Panc1 (cell line): ENCODE measurements at regions not wholly inside any gene's neighbourhood (a gene's known extent, or its start where the extent isn't known, plus 50 kb on each side); places are given as distances from the start of the nearest gene placed in this dataset.

Experiments
- ATAC-seq: fragments of 200-7000 bp; cut with Tn5 transposase; 2 replicates; pipeline ENCODE4 v1.9.1; 2020; ENCODE audit warnings: mild to moderate bottlenecking, moderate library complexity
- BruUV-seq: library from RNA; stranded (reverse); fragments of 400-500 nt; replicated peaks from 2 replicates; lab custom pipeline; 2021; lab: Mats Ljungman, UMichigan
- CTCF ChIA-PET: fragments of 300-600 bp; sonication (Branson Sonifier 250); formaldehyde crosslinking; loops from one replicate; lab custom pipeline; 2022; ENCODE audit warnings: antibody characterized with exemption; lab: Charles Lee
- POLR2A ChIA-PET: fragments of 300-600 bp; sonication (Branson Sonifier 250); formaldehyde crosslinking; loops from one replicate; lab custom pipeline; 2022; ENCODE audit warnings: antibody characterized with exemption; lab: Charles Lee
- DNase-seq: peaks from one replicate; pipeline ENCODE4 v3.0.0-alpha.2; 2010; ENCODE audit warnings: low read depth, low spot score
- H3K27ac ChIP-seq: 2 replicates; pipeline ENCODE4 v1.5.1; 2011; ENCODE audit warnings: mild to moderate bottlenecking, low read length, inconsistent platforms
- H3K27me3 ChIP-seq: fragments of 200-500 bp; sonication (Bioruptor generic); 2 replicates; pipeline ENCODE4 v1.6.0; 2014; ENCODE audit warnings: low read length, inconsistent platforms; ENCODE audit not compliant: control insufficient read depth, insufficient read depth
- H3K36me3 ChIP-seq: fragments of 200-500 bp; sonication (Bioruptor generic); 2 replicates; pipeline ENCODE4 v1.5.1; 2014; ENCODE audit warnings: inconsistent platforms, mild to moderate bottlenecking, low read length, moderate library complexity; ENCODE audit not compliant: control insufficient read depth, insufficient read depth
- H3K4me1 ChIP-seq: 2 replicates; pipeline ENCODE4 v1.5.1; 2011; ENCODE audit warnings: inconsistent platforms, mild to moderate bottlenecking, low read length, moderate library complexity; ENCODE audit not compliant: control insufficient read depth, insufficient read depth
- H3K4me3 ChIP-seq, 2 experiments: 2 replicates each; pipeline ENCODE4 v1.5.1; 2011 to 2012; ENCODE audit warnings: low read depth in 2 of 2, low read length in 2 of 2, mild to moderate bottlenecking in 2 of 2, inconsistent platforms in 1 of 2, moderate library complexity in 1 of 2
- H3K9me3 ChIP-seq: fragments of 200-500 bp; sonication (Bioruptor generic); 2 replicates; pipeline ENCODE4 v1.5.1; 2014; ENCODE audit warnings: low read depth, mild to moderate bottlenecking, inconsistent platforms, low read length, moderate library complexity; ENCODE audit not compliant: control insufficient read depth, insufficient read depth
- POLR2AphosphoS5 ChIP-seq: IDR thresholded peaks from 2 replicates; pipeline ENCODE4 v1.6.1; 2012; ENCODE audit warnings: mild to moderate bottlenecking, low read depth, low read length, moderate library complexity
- SIN3A ChIP-seq: IDR thresholded peaks from 2 replicates; pipeline ENCODE4 v1.6.1; 2012; ENCODE audit warnings: low read depth, mild to moderate bottlenecking, low read length, moderate library complexity, borderline replicate concordance; ENCODE audit not compliant: insufficient read depth
- TCF7L2 ChIP-seq: IDR thresholded peaks from 2 replicates; pipeline ENCODE4 v1.6.1; 2011; ENCODE audit warnings: mild to moderate bottlenecking, low read depth, low read length, inconsistent platforms
- in situ Hi-C: cut with HindIII; loops from 2 replicates; pipeline ENCODE4 v1.10.0; 2016; ENCODE audit warnings: low sequenced_read_pairs, low pct_unique_long_range_greater_than_20kb
- intact Hi-C: fragments of 100-400 bp; cut with micrococcal nuclease; formaldehyde crosslinking; loops from one replicate; pipeline ENCODE4 v1.10.0; 2022; ENCODE audit not compliant: unreplicated experiment
- TF ChIP-seq, protein P1 (sequence below): fragments of 450-650 bp; IDR thresholded peaks from 2 replicates; pipeline ENCODE4 v1.5.1; 2017; ENCODE audit warnings: mild to moderate bottlenecking
- TF ChIP-seq, protein P2 (sequence below), 2 experiments: IDR thresholded peaks; 2 replicates each; pipeline ENCODE4 v1.6.1; 2011 to 2012; ENCODE audit warnings: low read depth in 2 of 2, control low read depth in 1 of 2, low read length in 1 of 2, mild to moderate bottlenecking in 1 of 2, moderate library complexity in 1 of 2; ENCODE audit not compliant: insufficient read depth in 1 of 2

DNA sequence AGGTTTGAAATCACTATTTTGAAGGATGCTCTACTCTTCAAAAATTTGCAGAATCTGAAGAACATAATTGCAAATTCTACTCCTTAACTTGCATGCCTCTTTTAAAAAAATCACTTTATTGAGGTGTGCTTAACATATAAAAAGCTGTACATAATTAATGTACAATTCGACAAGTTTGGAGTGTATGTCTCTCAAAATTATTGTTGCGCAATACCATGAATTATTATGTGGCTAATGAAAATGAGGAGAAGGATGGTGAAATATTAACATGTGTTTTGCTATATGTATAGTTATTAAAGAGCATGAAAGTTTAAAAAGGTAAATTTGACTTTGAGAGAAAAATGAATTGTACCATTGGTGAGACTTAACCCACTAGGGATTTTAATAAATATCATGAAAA, 187.2 kb upstream of the MALRD1 start:
- ChIA-PET POLR2A (no interaction called here), CTCF (no interaction called here)
- BruUV-seq: no TSS peak
- Histone ChIP-seq H3K9me3 (no peaks in the 10 kb centered on the region; the same call in 1 of the 2 replicates), H3K27me3 (no peaks in the 10 kb centered on the region), H3K4me1 (no peaks in the 10 kb centered on the region), H3K4me3 (no peak overlapping the region), H3K27ac (no peak overlapping the region), H3K36me3 (no peaks in the 10 kb centered on the region)
- no peak for DNase-seq
- intact Hi-C loops: no loop called here
- ATAC-seq: no peak
- no peak for TF ChIP-seq POLR2AphosphoS5
- TF ChIP-seq SIN3A: no peak
- no peak for TF ChIP-seq TCF7L2
- TF ChIP-seq, protein P1, sequence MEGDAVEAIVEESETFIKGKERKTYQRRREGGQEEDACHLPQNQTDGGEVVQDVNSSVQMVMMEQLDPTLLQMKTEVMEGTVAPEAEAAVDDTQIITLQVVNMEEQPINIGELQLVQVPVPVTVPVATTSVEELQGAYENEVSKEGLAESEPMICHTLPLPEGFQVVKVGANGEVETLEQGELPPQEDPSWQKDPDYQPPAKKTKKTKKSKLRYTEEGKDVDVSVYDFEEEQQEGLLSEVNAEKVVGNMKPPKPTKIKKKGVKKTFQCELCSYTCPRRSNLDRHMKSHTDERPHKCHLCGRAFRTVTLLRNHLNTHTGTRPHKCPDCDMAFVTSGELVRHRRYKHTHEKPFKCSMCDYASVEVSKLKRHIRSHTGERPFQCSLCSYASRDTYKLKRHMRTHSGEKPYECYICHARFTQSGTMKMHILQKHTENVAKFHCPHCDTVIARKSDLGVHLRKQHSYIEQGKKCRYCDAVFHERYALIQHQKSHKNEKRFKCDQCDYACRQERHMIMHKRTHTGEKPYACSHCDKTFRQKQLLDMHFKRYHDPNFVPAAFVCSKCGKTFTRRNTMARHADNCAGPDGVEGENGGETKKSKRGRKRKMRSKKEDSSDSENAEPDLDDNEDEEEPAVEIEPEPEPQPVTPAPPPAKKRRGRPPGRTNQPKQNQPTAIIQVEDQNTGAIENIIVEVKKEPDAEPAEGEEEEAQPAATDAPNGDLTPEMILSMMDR: no peak
- TF ChIP-seq, protein P2, sequence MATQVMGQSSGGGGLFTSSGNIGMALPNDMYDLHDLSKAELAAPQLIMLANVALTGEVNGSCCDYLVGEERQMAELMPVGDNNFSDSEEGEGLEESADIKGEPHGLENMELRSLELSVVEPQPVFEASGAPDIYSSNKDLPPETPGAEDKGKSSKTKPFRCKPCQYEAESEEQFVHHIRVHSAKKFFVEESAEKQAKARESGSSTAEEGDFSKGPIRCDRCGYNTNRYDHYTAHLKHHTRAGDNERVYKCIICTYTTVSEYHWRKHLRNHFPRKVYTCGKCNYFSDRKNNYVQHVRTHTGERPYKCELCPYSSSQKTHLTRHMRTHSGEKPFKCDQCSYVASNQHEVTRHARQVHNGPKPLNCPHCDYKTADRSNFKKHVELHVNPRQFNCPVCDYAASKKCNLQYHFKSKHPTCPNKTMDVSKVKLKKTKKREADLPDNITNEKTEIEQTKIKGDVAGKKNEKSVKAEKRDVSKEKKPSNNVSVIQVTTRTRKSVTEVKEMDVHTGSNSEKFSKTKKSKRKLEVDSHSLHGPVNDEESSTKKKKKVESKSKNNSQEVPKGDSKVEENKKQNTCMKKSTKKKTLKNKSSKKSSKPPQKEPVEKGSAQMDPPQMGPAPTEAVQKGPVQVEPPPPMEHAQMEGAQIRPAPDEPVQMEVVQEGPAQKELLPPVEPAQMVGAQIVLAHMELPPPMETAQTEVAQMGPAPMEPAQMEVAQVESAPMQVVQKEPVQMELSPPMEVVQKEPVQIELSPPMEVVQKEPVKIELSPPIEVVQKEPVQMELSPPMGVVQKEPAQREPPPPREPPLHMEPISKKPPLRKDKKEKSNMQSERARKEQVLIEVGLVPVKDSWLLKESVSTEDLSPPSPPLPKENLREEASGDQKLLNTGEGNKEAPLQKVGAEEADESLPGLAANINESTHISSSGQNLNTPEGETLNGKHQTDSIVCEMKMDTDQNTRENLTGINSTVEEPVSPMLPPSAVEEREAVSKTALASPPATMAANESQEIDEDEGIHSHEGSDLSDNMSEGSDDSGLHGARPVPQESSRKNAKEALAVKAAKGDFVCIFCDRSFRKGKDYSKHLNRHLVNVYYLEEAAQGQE (IDR thresholded peaks at IDR 0.05; ENCODE audit: insufficient read depth in 1 of 2, low read depth in 2 of 2, low read length in 1 of 2): no peak
- in situ Hi-C loops: no loop called here

DNA sequence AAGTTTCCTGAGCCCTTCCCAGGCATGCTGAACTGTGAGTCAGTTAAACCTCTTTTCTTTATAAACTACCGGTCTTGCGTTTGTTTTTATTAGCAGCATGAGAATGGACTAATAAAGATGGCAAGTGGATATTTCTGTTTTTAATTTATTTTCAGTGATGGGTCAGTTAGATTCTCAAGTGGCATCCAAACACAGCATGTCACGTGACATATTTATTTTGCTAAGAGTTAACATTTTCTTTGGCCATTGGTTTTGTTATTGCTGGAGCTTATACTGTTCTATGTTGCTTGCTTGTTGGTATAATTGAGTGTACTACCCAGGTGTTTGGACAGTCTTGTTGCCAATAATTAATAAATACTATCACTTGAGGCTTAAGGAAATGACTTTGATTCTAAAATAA, 181.7 kb upstream of the MALRD1 start:
- Histone ChIP-seq H3K27ac (no peak overlapping the region), H3K9me3 (no peaks in the 10 kb centered on the region; the same call in 1 of the 2 replicates), H3K36me3 (no peaks in the 10 kb centered on the region), H3K4me1 (no peaks in the 10 kb centered on the region), H3K4me3 (no peak overlapping the region), H3K27me3 (no peaks in the 10 kb centered on the region)
- intact Hi-C loops (no loop called here), in situ Hi-C loops (no loop called here)
- POLR2A ChIA-PET: no interaction called here
- no TSS peak for BruUV-seq
- DNase-seq (no peak), ATAC-seq (no peak)
- CTCF ChIA-PET: no interaction called here
- no peak for TF ChIP-seq POLR2AphosphoS5
- TF ChIP-seq, protein P2 (IDR thresholded peaks at IDR 0.05; ENCODE audit: insufficient read depth in 1 of 2, low read depth in 2 of 2, low read length in 1 of 2): no peak
- TF ChIP-seq, protein P1: no peak
- TF ChIP-seq SIN3A: no peak
